Ovary (tissue), 7 donors: ENCODE measurements at regions not wholly inside any gene's neighbourhood (a gene's known extent, or its start where the extent isn't known, plus 50 kb on each side); places are given as distances from the start of the nearest gene placed in this dataset.

Experiments
- DNase-seq, 5 donors: peaks; one replicate each; pipeline ENCODE4 v3.0.0-alpha.2; 2019 to 2020
- H3K27ac ChIP-seq, 2 donors: fragments of 200-600 bp; one replicate each; pipeline versions ENCODE4 v1.5.1 to v1.8.0; 2019 to 2022
- H3K27me3 ChIP-seq: fragments of 200-600 bp; one replicate; pipeline ENCODE4 v1.8.0; 2022
- H3K36me3 ChIP-seq: fragments of 200-600 bp; sonication (generic); one replicate; pipeline ENCODE4 v1.5.1; 2019
- H3K4me1 ChIP-seq: one replicate; pipeline ENCODE4 v1.8.1; 2013; ENCODE audit warnings: mild to moderate bottlenecking, moderate library complexity; ENCODE audit not compliant: insufficient read depth
- H3K4me3 ChIP-seq: fragments of 200-600 bp; sonication (generic); one replicate; pipeline ENCODE4 v1.5.1; 2017
- H3K9me3 ChIP-seq, 2 donors: fragments of 200-600 bp in 1 of 2; sonication (generic) in 1 of 2; one replicate each; pipeline versions ENCODE4 v1.5.1 to v1.8.1; 2013 to 2019; ENCODE audit warnings: mild to moderate bottlenecking in 1 of 2, moderate library complexity in 1 of 2
- EP300 ChIP-seq: sonication (generic); formaldehyde crosslinking; IDR thresholded peaks from one replicate; pipeline ENCODE4 v1.6.1; 2017; ENCODE audit warnings: antibody characterized with exemption
- POLR2A ChIP-seq: fragments of 450-650 bp; IDR thresholded peaks from one replicate; pipeline ENCODE4 v1.6.1; 2017; ENCODE audit warnings: antibody characterized with exemption, mild to moderate bottlenecking, moderate library complexity
- WGBS, 3 donors: extraction: QIAGEN DNeasy Blood & Tissue Kit in 1 of 3; methylation state at CpG; one replicate each; pipeline versions ENCODE4 v1.1.5 to v1.1.7; 2013 to 2017; 5-methylcytosine and 5-hydroxymethylcytosine counted together
- intact Hi-C, 4 donors: fragments of 100-400 bp; cut with DNase I; formaldehyde crosslinking; loops; one replicate each; pipeline versions ENCODE4 v1.11.0 to v1.15.1; 2022 to 2023
- TF ChIP-seq, protein P1 (sequence below), 3 donors: fragments of 450-650 bp in 2 of 3; fragments of 200-600 bp in 1 of 3; IDR thresholded peaks; one replicate each; pipeline versions ENCODE4 v1.5.1 to v1.8.0; 2016 to 2022; ENCODE audit warnings: antibody characterized with exemption in 3 of 3, mild to moderate bottlenecking in 1 of 3
- donor health status: DM: no; HTN: no; CAD: no; lungs with moderate emphysema.
- donor health status: DM: no; HTN: no; CAD: no.
- donor health status: Bipolar disorder and iron deficiency.
- donor health status: DM: no; HTN: no; CAD: no.
- donor health status: DM: yes; HTN: yes; CAD: no.

DNA sequence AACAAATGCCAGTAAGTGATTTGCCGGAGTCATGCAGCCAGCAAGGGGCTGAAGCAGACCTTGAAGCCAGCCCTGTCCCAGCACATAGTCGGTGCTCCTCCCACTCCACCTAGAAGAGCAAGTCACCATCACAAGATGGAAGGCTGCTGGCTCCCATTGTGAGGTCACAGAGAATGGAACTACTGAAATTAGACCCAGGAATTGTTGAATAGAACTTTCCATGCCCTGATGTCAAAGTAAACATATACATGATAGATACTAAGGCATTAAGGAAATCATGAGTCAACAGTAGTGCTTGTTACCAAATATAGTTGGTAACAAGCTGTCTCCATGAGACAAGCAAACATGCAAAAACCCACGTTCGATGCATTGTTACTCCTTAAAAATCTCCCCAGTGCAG, 177.1 kb upstream of the MID1 start:
- Histone ChIP-seq H3K36me3 (no peaks in the 10 kb centered on the region), H3K4me1 (no peaks in the 10 kb centered on the region), H3K9me3 (no peaks in the 10 kb centered on the region), H3K27me3 (no peaks in the 10 kb centered on the region), H3K4me3 (no peak overlapping the region), H3K27ac (no peak overlapping the region)
- no peak for TF ChIP-seq EP300
- intact Hi-C loops, result no loop called here
- WGBS, 3 donors, result 70 to 72% (median 71%) methylated on average over 4 of the region's 4 CpGs
- no peak for DNase-seq

DNA sequence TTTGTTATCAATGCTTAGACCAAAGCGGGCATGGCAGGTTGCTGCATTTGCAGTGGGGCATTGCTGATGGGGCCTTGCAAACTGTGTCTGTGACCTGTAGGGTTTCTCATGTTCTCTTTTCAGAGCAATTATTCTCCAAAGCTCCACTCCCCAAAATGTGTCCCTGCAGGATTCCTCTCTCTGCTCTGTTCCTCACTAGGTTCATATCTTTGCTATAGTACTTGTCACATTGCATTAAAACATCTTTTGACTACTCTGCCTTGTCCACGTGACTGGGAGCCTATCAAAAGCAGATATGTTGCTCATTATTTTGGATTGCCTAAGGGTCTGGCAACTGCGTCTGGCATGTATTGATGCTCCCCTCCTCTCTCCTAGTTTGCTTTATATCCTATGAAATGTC, 177.7 kb upstream of the MID1 start:
- no peaks in the 10 kb centered on the region for H3K36me3 ChIP-seq
- H3K27ac ChIP-seq, result no peak overlapping the region
- intact Hi-C loops, result no loop called here
- TF ChIP-seq POLR2A, result no peak
- no peak for TF ChIP-seq EP300
- TF ChIP-seq, protein P1, sequence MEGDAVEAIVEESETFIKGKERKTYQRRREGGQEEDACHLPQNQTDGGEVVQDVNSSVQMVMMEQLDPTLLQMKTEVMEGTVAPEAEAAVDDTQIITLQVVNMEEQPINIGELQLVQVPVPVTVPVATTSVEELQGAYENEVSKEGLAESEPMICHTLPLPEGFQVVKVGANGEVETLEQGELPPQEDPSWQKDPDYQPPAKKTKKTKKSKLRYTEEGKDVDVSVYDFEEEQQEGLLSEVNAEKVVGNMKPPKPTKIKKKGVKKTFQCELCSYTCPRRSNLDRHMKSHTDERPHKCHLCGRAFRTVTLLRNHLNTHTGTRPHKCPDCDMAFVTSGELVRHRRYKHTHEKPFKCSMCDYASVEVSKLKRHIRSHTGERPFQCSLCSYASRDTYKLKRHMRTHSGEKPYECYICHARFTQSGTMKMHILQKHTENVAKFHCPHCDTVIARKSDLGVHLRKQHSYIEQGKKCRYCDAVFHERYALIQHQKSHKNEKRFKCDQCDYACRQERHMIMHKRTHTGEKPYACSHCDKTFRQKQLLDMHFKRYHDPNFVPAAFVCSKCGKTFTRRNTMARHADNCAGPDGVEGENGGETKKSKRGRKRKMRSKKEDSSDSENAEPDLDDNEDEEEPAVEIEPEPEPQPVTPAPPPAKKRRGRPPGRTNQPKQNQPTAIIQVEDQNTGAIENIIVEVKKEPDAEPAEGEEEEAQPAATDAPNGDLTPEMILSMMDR (IDR thresholded peaks at IDR 0.05), result no peak
- 56 to 62% (median 58%) methylated on average over 3 of the region's 3 CpGs for WGBS, 3 donors
- no peaks in the 10 kb centered on the region for H3K9me3 ChIP-seq
- H3K4me3 ChIP-seq, result no peak overlapping the region
- no peak for DNase-seq
- H3K4me1 ChIP-seq, result no peaks in the 10 kb centered on the region
- no peaks in the 10 kb centered on the region for H3K27me3 ChIP-seq

DNA sequence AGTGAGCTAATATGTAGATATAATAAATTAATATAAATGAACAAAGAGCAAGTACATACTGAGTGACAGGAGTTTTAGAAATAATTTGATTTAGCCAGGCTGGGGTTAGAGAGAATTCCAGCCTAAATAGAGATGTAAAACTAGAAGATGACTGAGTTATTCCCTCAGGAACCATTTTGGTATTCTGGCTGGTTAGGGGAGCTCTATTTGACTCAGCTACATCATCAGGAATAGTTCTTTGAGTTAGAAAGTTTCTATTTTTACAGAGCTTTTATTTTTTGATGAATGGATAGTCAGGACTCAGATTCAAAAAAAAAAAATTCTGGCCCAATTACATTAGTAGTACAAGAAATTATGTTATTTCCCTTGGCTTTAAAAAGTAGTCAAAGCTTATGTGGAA, 180.4 kb upstream of the MID1 start:
- no peak overlapping the region for H3K27ac ChIP-seq
- H3K9me3 ChIP-seq, result no peaks in the 10 kb centered on the region
- no peaks in the 10 kb centered on the region for H3K36me3 ChIP-seq
- intact Hi-C loops, result no loop called here
- no peaks in the 10 kb centered on the region for H3K27me3 ChIP-seq
- DNase-seq, result no peak
- TF ChIP-seq EP300 (no peak), POLR2A (no peak)
- TF ChIP-seq, protein P1 (IDR thresholded peaks at IDR 0.05), result no peak
- H3K4me1 ChIP-seq, result no peaks in the 10 kb centered on the region
- H3K4me3 ChIP-seq, result no peak overlapping the region

DNA sequence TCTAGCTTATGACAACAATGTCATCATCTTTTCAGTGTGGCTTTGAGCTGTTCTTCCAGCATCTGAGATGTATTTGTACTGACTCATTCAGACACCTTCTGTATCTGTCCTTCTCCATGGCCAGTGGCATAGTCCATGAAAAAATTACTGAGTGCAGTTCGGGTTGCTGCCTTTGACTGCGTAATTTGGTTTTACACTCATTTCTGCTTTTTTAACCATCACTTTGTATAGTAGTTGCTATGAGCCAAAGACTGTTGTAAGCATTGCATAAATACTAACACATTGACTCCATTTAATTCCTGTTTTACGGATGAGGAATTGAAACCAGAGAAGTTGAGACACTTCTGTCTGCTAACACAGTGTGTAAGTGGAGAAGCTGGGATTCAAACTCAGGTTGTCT, 190.7 kb upstream of the MID1 start:
- intact Hi-C loops, result no loop called here
- 79 to 86% (median 83%) methylated on average over 3 of the region's 3 CpGs for WGBS, 3 donors
- no peak for TF ChIP-seq EP300
- TF ChIP-seq, protein P1 (IDR thresholded peaks at IDR 0.05), result no peak
- no peak for TF ChIP-seq POLR2A

DNA sequence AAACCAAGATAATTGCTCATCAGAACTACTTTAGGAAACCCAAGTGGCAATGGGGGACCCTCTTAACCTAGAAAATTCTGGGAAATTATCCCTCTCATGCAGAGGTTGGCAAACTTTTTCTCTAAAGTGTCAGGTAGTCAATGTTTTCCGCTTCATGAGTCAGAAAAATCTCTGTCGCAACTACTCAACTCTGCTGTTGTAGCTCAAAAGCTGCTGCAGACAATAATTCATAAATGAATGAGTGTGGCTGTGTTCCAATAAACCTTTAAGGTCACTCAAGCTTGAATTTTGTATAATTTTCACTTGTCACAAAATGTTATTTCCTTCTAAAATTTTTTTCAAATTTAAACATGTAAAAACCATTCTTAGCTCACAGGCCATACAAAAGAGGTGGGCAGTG, 193.4 kb upstream of the MID1 start:
- H3K27me3 ChIP-seq, result no peaks in the 10 kb centered on the region
- H3K36me3 ChIP-seq, result no peaks in the 10 kb centered on the region
- H3K4me1 ChIP-seq, result no peaks in the 10 kb centered on the region
- TF ChIP-seq EP300 (no peak), POLR2A (no peak)
- TF ChIP-seq, protein P1 (IDR thresholded peaks at IDR 0.05), result no peak
- no peak overlapping the region for H3K27ac ChIP-seq
- DNase-seq, result no peak
- intact Hi-C loops, result no loop called here
- 88 to 93% (median 89%) methylated on average over 2 of the region's 2 CpGs for WGBS, 3 donors
- no peaks in the 10 kb centered on the region for H3K9me3 ChIP-seq
- H3K4me3 ChIP-seq, result no peak overlapping the region

More for the DNA sequence above, 190.7 kb upstream of the MID1 start:
- Histone ChIP-seq H3K36me3 (no peaks in the 10 kb centered on the region), H3K27ac (no peak overlapping the region), H3K9me3 (no peaks in the 10 kb centered on the region), H3K27me3 (no peaks in the 10 kb centered on the region), H3K4me1 (no peaks in the 10 kb centered on the region), H3K4me3 (no peak overlapping the region)
- DNase-seq, result no peak
